ENCODE measurements at regions not wholly inside any gene's neighbourhood (a gene's known extent, or its start where the extent isn't known, plus 50 kb on each side); places are given as distances from the start of the nearest gene placed in this dataset.

GRCh38 chr3:162936706-162937105, 1440.1 kb downstream of the OTOL1 start:
- H3K27me3 Mint-ChIP-seq (ENCODE audit: low read depth): no peaks in the 10 kb centered on the region
- no peak overlapping the region for H3K23ac ChIP-seq (ENCODE audit: insufficient read length, low read depth, low read length)
- no peaks in the 10 kb centered on the region for H3K79me1 ChIP-seq (ENCODE audit: insufficient read depth, low read depth, low read length, poor library complexity, severe bottlenecking)

More at GRCh38 chr3:162936706-162937105, 1440.1 kb downstream of the OTOL1 start:
- peaks cover 5 to 12% of the 10 kb centered on the region in 2 experiments; a peak in 3 of 4 replicates for H3K4me1 Mint-ChIP-seq
- no peak overlapping the region for H3T11ph ChIP-seq (ENCODE audit: low read length)
- no peaks in the 10 kb centered on the region for H4K20me1 ChIP-seq (ENCODE audit: control insufficient read depth, insufficient read depth, insufficient read length)
- no peaks in the 10 kb centered on the region for H3K79me2 ChIP-seq (ENCODE audit: insufficient read depth, low read length)
- H3K9me3 Mint-ChIP-seq: peaks cover 0 to 2% of the 10 kb centered on the region in 2 experiments; a peak in 1 of 5 replicates
- H2BK15ac ChIP-seq (ENCODE audit: low read depth, low read length): no peak overlapping the region
- H2AFZ ChIP-seq (ENCODE audit: low read length): no peak overlapping the region
- H3K23me2 ChIP-seq (ENCODE audit: insufficient read length, low read depth, low read length, poor library complexity, severe bottlenecking): no peaks in the 10 kb centered on the region
- H3K4me2 ChIP-seq (ENCODE audit: insufficient read depth, insufficient read length, low read length): no peak overlapping the region
- peak overlapping the region in 1 of 3 experiments; percentile 39; a peak in 3 of 7 replicates for H3K27ac Mint-ChIP-seq
- no peaks in the 10 kb centered on the region for H3K27me3 ChIP-seq (ENCODE audit: insufficient read depth, low read length)
- no peak overlapping the region for H4K8ac ChIP-seq (replicated peaks; ENCODE audit: insufficient read length, low read depth, low read length)
- H3K9ac ChIP-seq (ENCODE audit: extremely low read depth, insufficient read length, low read length): no peak overlapping the region
- no peak overlapping the region for H2BK5ac ChIP-seq (ENCODE audit: insufficient read length, low read length)
- no peak overlapping the region for H3K18ac ChIP-seq (ENCODE audit: insufficient read length, low read depth, low read length)
- no peaks in the 10 kb centered on the region for H3K9me3 ChIP-seq (ENCODE audit: control insufficient read depth, low read depth, low read length)
- no peak overlapping the region for H2BK120ac ChIP-seq (ENCODE audit: low read depth, low read length, poor library complexity, severe bottlenecking)
- no peak overlapping the region for H2BK20ac ChIP-seq (ENCODE audit: low read depth, low read length, poor library complexity, severe bottlenecking)
- H3K4me1 ChIP-seq (ENCODE audit: insufficient read depth, low read length): no peaks in the 10 kb centered on the region
- no peak overlapping the region for H2BK12ac ChIP-seq (ENCODE audit: insufficient read length, low read depth, low read length)
- H3K14ac ChIP-seq (ENCODE audit: insufficient read depth, low read length): no peak overlapping the region
- H4K91ac ChIP-seq (ENCODE audit: insufficient read length, low read depth, low read length): no peak overlapping the region
- H3K56ac ChIP-seq (ENCODE audit: insufficient read length, low read depth, low read length): no peak overlapping the region
- H3K27ac ChIP-seq (ENCODE audit: insufficient read length, low read depth, low read length): no peak overlapping the region
- 0 out of 7 replicates have a peak, but pooled peaks cover 0 to 2% (median 0%) of the 10 kb centered on the region in 3 experiments for H3K36me3 Mint-ChIP-seq (ENCODE audit: insufficient read depth in 1 of 3, low read depth in 3 of 3)
- no peak for DNase-seq
- H2AK5ac ChIP-seq (ENCODE audit: insufficient read length, low read length): no peak overlapping the region
- no peak for TF ChIP-seq CTCF (conservative IDR thresholded peaks at IDR 0.05)
- H3K4me3 Mint-ChIP-seq: no peak overlapping the region
- no peak overlapping the region for H4K5ac ChIP-seq (ENCODE audit: insufficient read length, low read depth, low read length)
- H3K4ac ChIP-seq (ENCODE audit: low read depth, low read length): no peak overlapping the region

All from H9 (cell line).